IPS-20b (cell line): ENCODE measurements at regions not wholly inside any gene's neighbourhood (a gene's known extent, or its start where the extent isn't known, plus 50 kb on each side); places are given as distances from the start of the nearest gene placed in this dataset.

ENCODE experiments used
- H3K27ac ChIP-seq: one replicate; pipeline ENCODE4 v1.5.1; 2013; ENCODE audit warnings: low read length
- H3K27me3 ChIP-seq: 2 replicates; pipeline ENCODE4 v1.6.1; 2013; ENCODE audit warnings: mild to moderate bottlenecking, low read length, inconsistent platforms; ENCODE audit not compliant: insufficient read depth
- H3K36me3 ChIP-seq: 2 replicates; pipeline ENCODE4 v1.6.1; 2013; ENCODE audit warnings: low read depth, mild to moderate bottlenecking, inconsistent platforms, low read length, moderate library complexity; ENCODE audit not compliant: insufficient read depth
- H3K4me1 ChIP-seq: 2 replicates; pipeline ENCODE4 v1.6.1; 2013; ENCODE audit warnings: mild to moderate bottlenecking, control low read depth, inconsistent platforms, low read length, moderate library complexity; ENCODE audit not compliant: insufficient read depth
- H3K4me3 ChIP-seq: 2 replicates; pipeline ENCODE4 v1.5.1; 2013; ENCODE audit warnings: mild to moderate bottlenecking, low read length, inconsistent platforms
- H3K9ac ChIP-seq: 2 replicates; pipeline ENCODE4 v1.6.1; 2013; ENCODE audit warnings: low read depth, mild to moderate bottlenecking, inconsistent platforms, low read length, moderate library complexity
- H3K9me3 ChIP-seq: 2 replicates; pipeline ENCODE4 v1.6.1; 2013; ENCODE audit warnings: mild to moderate bottlenecking, low read depth, low read length, inconsistent platforms; ENCODE audit not compliant: insufficient read depth

DNA sequence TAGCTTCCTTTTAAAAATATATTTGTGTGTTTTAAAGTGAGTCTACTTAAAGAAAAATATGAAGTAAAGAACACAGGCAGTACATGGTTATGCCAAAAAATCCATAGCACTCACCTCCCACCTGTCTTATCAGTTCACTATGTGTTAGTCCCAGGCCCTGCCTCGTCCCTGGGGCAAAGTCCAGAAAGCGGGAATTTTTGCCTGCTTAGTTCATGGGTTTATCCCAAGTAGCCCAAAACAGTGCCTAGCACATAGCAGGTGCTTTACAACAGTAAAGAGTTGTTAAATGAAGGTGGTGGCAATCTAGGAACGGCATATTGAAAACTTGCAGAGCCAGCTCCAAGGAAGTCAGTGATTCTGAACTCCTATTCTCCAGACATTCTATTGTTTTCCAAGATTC lies 154.0 kb downstream of the MN1 start:
- Histone ChIP-seq H3K27ac (no peak overlapping the region), H3K36me3 (no peaks in the 10 kb centered on the region), H3K4me3 (no peak overlapping the region), H3K9me3 (no peaks in the 10 kb centered on the region), H3K9ac (no peak overlapping the region), H3K4me1 (no peaks in the 10 kb centered on the region; the same call in 1 of the 2 replicates), H3K27me3 (peaks cover 17% of the 10 kb centered on the region; the same call in 1 of the 2 replicates)

GRCh38 chr22:27648074-27648473 lies 153.5 kb downstream of the MN1 start:
- H3K9ac ChIP-seq = no peak overlapping the region
- H3K27ac ChIP-seq = no peak overlapping the region
- no peaks in the 10 kb centered on the region for H3K36me3 ChIP-seq
- no peak overlapping the region for H3K4me3 ChIP-seq
- H3K27me3 ChIP-seq = peaks cover 12% of the 10 kb centered on the region; the same call in 1 of the 2 replicates
- no peaks in the 10 kb centered on the region for H3K9me3 ChIP-seq
- no peaks in the 10 kb centered on the region for H3K4me1 ChIP-seq

DNA sequence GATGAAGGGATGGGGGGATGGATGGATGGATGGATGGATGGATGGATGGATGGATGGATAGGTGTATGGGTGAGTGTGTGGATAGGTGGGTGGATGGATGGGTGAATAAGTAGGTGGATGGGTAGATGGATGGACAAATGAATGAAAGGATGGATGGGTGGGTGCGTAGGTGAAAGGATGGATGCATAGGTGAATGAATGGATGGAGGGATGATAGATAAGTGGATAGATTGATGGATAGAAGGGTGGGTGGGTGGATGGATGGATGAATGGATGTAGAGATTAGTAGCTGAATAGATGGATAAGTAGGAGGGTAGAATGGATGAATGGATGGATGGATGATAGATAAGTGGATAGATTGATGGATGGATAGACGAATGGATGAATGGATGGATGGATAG lies 152.7 kb downstream of the MN1 start:
- Histone ChIP-seq H3K27me3 (peaks cover 4% of the 10 kb centered on the region; the same call in 1 of the 2 replicates), H3K27ac (no peak overlapping the region), H3K9ac (no peak overlapping the region), H3K4me3 (no peak overlapping the region), H3K9me3 (no peaks in the 10 kb centered on the region), H3K36me3 (no peaks in the 10 kb centered on the region), H3K4me1 (no peaks in the 10 kb centered on the region)

DNA sequence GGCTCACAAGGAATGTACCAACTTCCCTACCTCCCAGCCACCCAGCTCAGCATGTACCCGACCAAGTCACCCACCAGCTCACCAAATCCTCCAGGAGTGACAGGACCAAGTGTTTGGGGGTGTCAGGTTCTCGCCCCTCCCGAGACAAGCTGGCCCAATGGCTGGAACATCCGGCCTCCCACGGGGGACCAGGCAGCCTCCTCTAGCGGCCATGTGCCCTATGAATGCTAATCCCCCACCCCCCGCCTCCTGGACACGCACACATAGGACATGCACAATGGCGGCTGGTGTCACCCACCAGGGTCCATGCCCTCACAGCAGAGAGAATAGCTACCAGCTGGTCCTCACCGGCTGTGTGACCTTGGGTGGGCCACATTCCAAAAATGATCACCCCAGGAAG lies 151.0 kb downstream of the MN1 start:
- H3K27ac ChIP-seq = no peak overlapping the region
- peaks cover 4% of the 10 kb centered on the region; the same call in 1 of the 2 replicates for H3K27me3 ChIP-seq
- no peaks in the 10 kb centered on the region for H3K4me1 ChIP-seq
- no peaks in the 10 kb centered on the region for H3K9me3 ChIP-seq
- H3K4me3 ChIP-seq = no peak overlapping the region
- H3K9ac ChIP-seq = no peak overlapping the region
- H3K36me3 ChIP-seq = no peaks in the 10 kb centered on the region

DNA sequence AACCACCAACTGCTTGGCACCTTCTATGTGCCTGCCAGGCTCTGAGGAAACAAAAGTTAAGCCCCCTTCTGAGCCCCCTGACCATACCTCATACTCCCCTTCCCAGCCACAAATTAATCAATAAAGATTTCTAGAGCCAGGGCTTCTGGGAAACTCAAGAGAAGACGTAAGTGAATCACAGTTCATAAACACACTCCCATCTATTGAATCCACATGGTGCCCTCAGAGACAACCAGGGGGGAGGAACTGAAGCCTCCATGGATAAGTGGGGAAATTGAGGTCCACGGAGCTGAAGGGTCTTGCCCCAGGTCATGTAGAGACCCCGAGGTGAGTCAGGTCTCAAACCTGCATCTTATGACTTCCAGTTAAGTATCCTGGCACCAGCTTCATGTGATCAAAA lies 150.6 kb downstream of the MN1 start:
- H3K9ac ChIP-seq = no peak overlapping the region
- no peaks in the 10 kb centered on the region for H3K4me1 ChIP-seq
- H3K36me3 ChIP-seq = no peaks in the 10 kb centered on the region
- peaks cover 4% of the 10 kb centered on the region; the same call in 1 of the 2 replicates for H3K27me3 ChIP-seq
- H3K27ac ChIP-seq = no peak overlapping the region
- H3K9me3 ChIP-seq = no peaks in the 10 kb centered on the region
- H3K4me3 ChIP-seq = no peak overlapping the region

GRCh38 chr22:27651486-27651885 lies 150.1 kb downstream of the MN1 start:
- no peaks in the 10 kb centered on the region for H3K36me3 ChIP-seq
- H3K9ac ChIP-seq = no peak overlapping the region
- H3K4me3 ChIP-seq = no peak overlapping the region
- H3K4me1 ChIP-seq = no peaks in the 10 kb centered on the region
- H3K27me3 ChIP-seq = peaks cover 4% of the 10 kb centered on the region; the same call in 1 of the 2 replicates
- H3K9me3 ChIP-seq = no peaks in the 10 kb centered on the region
- no peak overlapping the region for H3K27ac ChIP-seq

- Histone ChIP-seq H3K4me1 (no peaks in the 10 kb centered on the region), H3K9me3 (no peaks in the 10 kb centered on the region), H3K9ac (no peak overlapping the region), H3K27me3 (no peaks in the 10 kb centered on the region), H3K27ac (no peak overlapping the region), H3K36me3 (no peaks in the 10 kb centered on the region), H3K4me3 (no peak overlapping the region)
These were observed 146.8 kb downstream of the MN1 start for GRCh38 chr22:27654546-27655445.

DNA sequence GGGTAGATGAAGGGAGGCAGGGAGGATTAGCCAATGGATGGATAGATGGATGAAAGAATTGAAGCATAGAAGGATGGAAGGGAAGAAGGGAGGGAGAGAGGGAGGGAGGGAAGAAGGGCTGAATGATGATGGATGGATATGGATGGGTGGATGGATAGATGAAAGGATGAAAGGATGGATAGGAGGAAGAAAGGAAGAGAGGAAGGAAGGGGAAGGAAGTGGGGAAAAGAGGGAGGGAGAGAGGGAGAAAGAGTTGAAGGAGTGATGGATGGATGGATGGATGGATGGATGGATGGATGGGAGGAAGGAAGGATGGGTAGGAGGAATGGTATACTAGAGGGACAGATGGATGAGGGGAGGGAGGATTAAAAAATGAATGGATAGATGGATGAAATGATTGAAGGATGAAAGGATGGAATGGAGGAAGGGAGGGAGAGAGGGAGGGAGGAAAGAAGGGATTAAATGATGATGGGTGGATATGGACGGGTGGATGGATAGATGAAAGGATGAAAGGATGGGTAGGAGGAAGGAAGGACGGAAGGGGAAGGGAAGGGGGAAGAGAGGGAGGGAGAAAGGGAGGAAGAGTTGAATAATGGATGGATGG lies 145.9 kb downstream of the MN1 start:
- H3K4me1 ChIP-seq = no peaks in the 10 kb centered on the region
- H3K9me3 ChIP-seq = no peaks in the 10 kb centered on the region
- no peak overlapping the region for H3K4me3 ChIP-seq
- no peak overlapping the region for H3K9ac ChIP-seq
- no peaks in the 10 kb centered on the region for H3K27me3 ChIP-seq
- no peak overlapping the region for H3K27ac ChIP-seq
- no peaks in the 10 kb centered on the region for H3K36me3 ChIP-seq

DNA sequence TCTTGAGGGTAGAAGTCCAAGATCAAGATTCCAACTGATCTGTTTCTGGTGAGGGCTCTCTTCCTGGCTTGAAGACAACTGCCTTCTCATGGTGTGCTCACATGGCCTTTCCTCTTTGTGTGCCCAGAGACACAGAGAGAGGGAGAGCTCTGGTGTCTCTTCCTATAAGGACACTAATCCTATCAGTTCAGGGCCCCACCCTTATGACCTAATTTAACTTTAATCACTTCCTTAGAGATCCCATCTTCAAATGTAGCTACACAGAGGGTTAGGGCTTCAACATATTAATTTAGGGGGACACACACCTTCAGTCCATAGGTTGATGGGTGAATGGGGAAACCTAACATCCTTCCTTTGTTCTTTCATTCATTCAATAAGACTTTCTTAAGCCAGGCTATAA lies 144.6 kb downstream of the MN1 start:
- no peak overlapping the region for H3K9ac ChIP-seq
- H3K27me3 ChIP-seq = no peaks in the 10 kb centered on the region
- H3K9me3 ChIP-seq = no peaks in the 10 kb centered on the region
- no peaks in the 10 kb centered on the region for H3K4me1 ChIP-seq
- no peaks in the 10 kb centered on the region for H3K36me3 ChIP-seq
- H3K4me3 ChIP-seq = no peak overlapping the region
- no peak overlapping the region for H3K27ac ChIP-seq

- no peaks in the 10 kb centered on the region for H3K9me3 ChIP-seq
These were observed 141.2 kb downstream of the MN1 start for GRCh38 chr22:27660306-27660705.

DNA sequence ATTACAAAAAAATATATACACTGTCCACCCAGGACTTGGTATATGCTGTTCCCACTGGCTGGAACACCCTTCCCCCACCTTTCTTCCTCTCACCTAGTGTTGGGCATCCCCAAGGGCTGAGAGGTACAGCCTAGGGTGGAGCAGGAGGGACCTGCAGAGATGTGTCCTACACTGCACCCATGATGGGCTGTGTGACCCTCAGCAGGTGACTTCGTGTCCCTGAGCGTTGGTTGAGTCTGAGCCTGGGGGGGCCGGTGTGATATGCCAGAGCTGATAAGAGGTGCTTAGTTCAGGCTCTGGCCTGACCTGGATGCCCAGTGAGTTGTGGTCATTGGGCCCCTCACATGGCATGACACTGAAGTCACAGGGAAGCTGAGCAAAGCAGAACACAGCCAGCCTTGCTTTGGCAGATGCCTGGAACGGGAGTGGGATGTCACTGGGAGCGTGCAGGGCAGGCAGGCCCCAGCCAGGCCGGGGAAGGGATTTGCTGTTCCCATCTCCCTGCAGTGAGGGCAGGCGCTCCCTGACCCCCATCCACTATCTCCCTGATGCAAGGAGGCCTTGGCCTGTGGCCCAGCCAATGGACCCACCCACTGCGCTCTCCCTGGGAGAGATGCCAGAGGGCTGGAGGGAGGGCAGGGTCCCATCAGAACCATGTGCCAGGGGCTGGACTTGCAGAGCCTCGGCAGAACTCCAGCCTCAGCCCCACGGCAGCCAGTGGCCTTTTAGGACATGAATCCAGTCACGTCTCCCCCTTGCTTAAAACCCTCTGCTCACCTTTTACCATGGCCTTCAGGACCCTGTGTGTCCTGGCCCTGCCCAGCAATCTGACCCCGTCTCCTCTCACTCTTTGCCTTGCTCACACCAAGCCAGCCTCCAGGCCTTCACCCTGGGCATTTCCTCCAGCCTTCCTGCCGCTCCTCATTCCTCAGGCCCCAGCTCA lies 138.9 kb downstream of the MN1 start:
- Histone ChIP-seq H3K4me3 (no peak overlapping the region), H3K9me3 (peaks cover 8% of the 10 kb centered on the region), H3K27ac (no peak overlapping the region), H3K4me1 (no peaks in the 10 kb centered on the region), H3K36me3 (no peaks in the 10 kb centered on the region), H3K27me3 (no peaks in the 10 kb centered on the region), H3K9ac (no peak overlapping the region)

More at GRCh38 chr22:27660306-27660705, 141.2 kb downstream of the MN1 start:
- no peak overlapping the region for H3K4me3 ChIP-seq
- no peaks in the 10 kb centered on the region for H3K27me3 ChIP-seq
- no peak overlapping the region for H3K27ac ChIP-seq
- no peaks in the 10 kb centered on the region for H3K4me1 ChIP-seq
- H3K36me3 ChIP-seq = no peaks in the 10 kb centered on the region
- no peak overlapping the region for H3K9ac ChIP-seq
